HCT116 (cell line): ENCODE measurements at regions not wholly inside any gene's neighbourhood (a gene's known extent, or its start where the extent isn't known, plus 50 kb on each side); places are given as distances from the start of the nearest gene placed in this dataset.

Experiments used
- ATAC-seq: fragments of 200-7000 bp; cut with Tn5 transposase; 2 replicates; pipeline ENCODE4 v1.9.1; 2020; ENCODE audit warnings: mild to moderate bottlenecking, moderate library complexity
- BruUV-seq: library from RNA; stranded (reverse); fragments of 400-500 nt; replicated peaks from 2 replicates; lab custom pipeline; 2021; lab: Mats Ljungman, UMichigan
- CTCF ChIA-PET: fragments of 300-600 bp; sonication (Branson Sonifier 250); formaldehyde crosslinking; loops from one replicate; lab custom pipeline; 2021; ENCODE audit warnings: antibody characterized with exemption; lab: Charles Lee
- POLR2A ChIA-PET: fragments of 300-600, 350-600 bp; sonication (Branson Sonifier 250); formaldehyde crosslinking; loops from one replicate; lab custom pipeline; 2021; ENCODE audit warnings: antibody characterized with exemption; lab: Charles Lee
- RAD21 ChIA-PET, 2 experiments: fragments of 300-600 bp; sonication (Branson Sonifier 250); formaldehyde crosslinking; loops; one replicate each; lab custom pipeline; 2023; ENCODE audit warnings: low total read pairs in 2 of 2; ENCODE audit not compliant: uncharacterized antibody in 2 of 2, unreplicated experiment in 2 of 2, low non-redundant PET in 1 of 2; lab: Charles Lee
- DNase-seq: peaks from one replicate; pipeline ENCODE4 v3.0.0-alpha.2; 2010; ENCODE audit warnings: low read depth, low spot score
- H2AFZ ChIP-seq: fragments of 200-600 bp; shearing (Covaris generic), sonication (generic); 2 replicates; pipeline ENCODE4 v1.6.1; 2017; ENCODE audit warnings: low read depth, mixed run types, mixed read lengths, antibody characterized with exemption, low read length; ENCODE audit not compliant: poor library complexity, severe bottlenecking
- H3K27ac ChIP-seq: 2 replicates; pipeline ENCODE4 v1.5.1; 2012; ENCODE audit warnings: low read depth, low read length
- H3K27me3 ChIP-seq: fragments of 200-600 bp; sonication (generic); 2 replicates; pipeline ENCODE4 v1.6.1; 2016; ENCODE audit warnings: mixed run types, low read length, mixed read lengths; ENCODE audit not compliant: insufficient read depth
- H3K36me3 ChIP-seq, 2 experiments: fragments of 200-500 bp in 1 of 2; fragments of 200-600 bp in 1 of 2; sonication (Bioruptor generic) in 1 of 2; sonication (generic) in 1 of 2; 2 replicates each; pipeline versions ENCODE4 v1.5.1 to v1.6.1; 2014 to 2016; ENCODE audit warnings: low read length in 2 of 2, inconsistent platforms in 1 of 2, mixed read lengths in 1 of 2, mixed run types in 1 of 2; ENCODE audit not compliant: insufficient read depth in 2 of 2, control insufficient read depth in 1 of 2
- H3K4me1 ChIP-seq, 2 experiments: fragments of 200-600 bp in 1 of 2; sonication (generic) in 1 of 2; 2 replicates each; pipeline versions ENCODE4 v1.5.1 to v1.6.1; 2012 to 2017; ENCODE audit warnings: low read length in 2 of 2, inconsistent platforms in 1 of 2, mild to moderate bottlenecking in 1 of 2, mixed read lengths in 1 of 2, mixed run types in 1 of 2, moderate library complexity in 1 of 2; ENCODE audit not compliant: insufficient read depth in 2 of 2, control insufficient read depth in 1 of 2
- H3K4me2 ChIP-seq: fragments of 200-600 bp; sonication (generic); 2 replicates; pipeline ENCODE4 v1.6.1; 2017; ENCODE audit warnings: mixed run types, low read length, mixed read lengths
- H3K4me3 ChIP-seq, 2 experiments: fragments of 200-600 bp in 1 of 2; sonication (generic) in 1 of 2; replicated peaks in 1 of 2; 2 replicates each; pipeline ENCODE4 v1.5.1; 2011 to 2016; ENCODE audit warnings: low read length in 2 of 2, control low read depth in 1 of 2, low read depth in 1 of 2, mild to moderate bottlenecking in 1 of 2, mixed read lengths in 1 of 2, mixed run types in 1 of 2
- H3K79me2 ChIP-seq: fragments of 200-600 bp; sonication (generic); 2 replicates; pipeline ENCODE4 v1.6.1; 2017; ENCODE audit warnings: mild to moderate bottlenecking, mixed run types, low read length, moderate library complexity, mixed read lengths; ENCODE audit not compliant: insufficient read depth
- H3K9ac ChIP-seq: fragments of 200-600 bp; sonication (generic); 2 replicates; pipeline ENCODE4 v1.6.1; 2016; ENCODE audit warnings: low read length, mixed read lengths
- H3K9me2 ChIP-seq: fragments of 200-600 bp; sonication (generic), shearing (Covaris generic); 2 replicates; pipeline ENCODE4 v1.6.1; 2017; ENCODE audit warnings: mixed run types, mild to moderate bottlenecking, moderate library complexity; ENCODE audit not compliant: insufficient read depth
- H3K9me3 ChIP-seq, 2 experiments: fragments of 200-500 bp in 1 of 2; fragments of 200-600 bp in 1 of 2; sonication (Bioruptor generic) in 1 of 2; sonication (generic) in 1 of 2; 2 replicates each; pipeline ENCODE4 v1.6.1; 2014 to 2017; ENCODE audit warnings: low read length in 2 of 2, mixed read lengths in 2 of 2, inconsistent platforms in 1 of 2, low read depth in 1 of 2, mild to moderate bottlenecking in 1 of 2, mixed run types in 1 of 2, moderate library complexity in 1 of 2; ENCODE audit not compliant: control insufficient read depth in 1 of 2, insufficient read depth in 1 of 2
- H4K20me1 ChIP-seq: fragments of 200-600 bp; sonication (generic), shearing (Covaris generic); 2 replicates; pipeline ENCODE4 v1.6.1; 2017; ENCODE audit warnings: mixed run types, mild to moderate bottlenecking, moderate library complexity; ENCODE audit not compliant: insufficient read depth
- ATF3 ChIP-seq: IDR thresholded peaks from 2 replicates; pipeline ENCODE4 v1.6.1; 2012
- CBX3 ChIP-seq: IDR thresholded peaks from 2 replicates; pipeline ENCODE4 v1.6.1; 2012; ENCODE audit warnings: low read depth
- CEBPB ChIP-seq: IDR thresholded peaks from 2 replicates; pipeline ENCODE4 v1.6.1; 2012; ENCODE audit warnings: low read depth
- ELF1 ChIP-seq: IDR thresholded peaks from 2 replicates; pipeline ENCODE4 v1.6.1; 2012; ENCODE audit warnings: low read depth, borderline replicate concordance
- EZH2 ChIP-seq: fragments of 200-600 bp; sonication (generic); IDR thresholded peaks from 2 replicates; pipeline ENCODE4 v1.6.1; 2017; ENCODE audit warnings: antibody characterized with exemption, mixed run types
- EZH2phosphoT487 ChIP-seq: fragments of 200-600 bp; IDR thresholded peaks from 2 replicates; pipeline ENCODE4 v1.6.1; 2018; ENCODE audit warnings: antibody characterized with exemption, borderline replicate concordance
- FOSL1 ChIP-seq: IDR thresholded peaks from 2 replicates; pipeline ENCODE4 v1.6.1; 2012; ENCODE audit warnings: low read depth
- JUND ChIP-seq: IDR thresholded peaks from 2 replicates; pipeline ENCODE4 v1.6.1; 2012
- MAX ChIP-seq: IDR thresholded peaks from 2 replicates; pipeline ENCODE4 v1.6.1; 2012
- POLR2A ChIP-seq: IDR thresholded peaks from 2 replicates; pipeline ENCODE4 v1.7.0; 2011; ENCODE audit warnings: borderline replicate concordance; ENCODE audit not compliant: insufficient read depth, insufficient read length; ENCODE audit errors: extremely low read depth
- POLR2AphosphoS5 ChIP-seq: IDR thresholded peaks from 2 replicates; pipeline ENCODE4 v1.6.1; 2011; ENCODE audit warnings: mild to moderate bottlenecking, low read depth, low read length, moderate library complexity
- RAD21 ChIP-seq: IDR thresholded peaks from 2 replicates; pipeline ENCODE4 v1.6.1; 2012; ENCODE audit warnings: low read depth, mild to moderate bottlenecking
- REST ChIP-seq: IDR thresholded peaks from 2 replicates; pipeline ENCODE4 v1.6.1; 2012; ENCODE audit warnings: low read depth
- SIN3A ChIP-seq: IDR thresholded peaks from 2 replicates; pipeline ENCODE4 v1.6.1; 2012; ENCODE audit warnings: low read depth
- TCF7L2 ChIP-seq: IDR thresholded peaks from 2 replicates; pipeline ENCODE4 v1.7.0; 2011; ENCODE audit warnings: borderline replicate concordance, inconsistent platforms; ENCODE audit not compliant: insufficient read depth, insufficient read length; ENCODE audit errors: extremely low read depth
- YY1 ChIP-seq: IDR thresholded peaks from 2 replicates; pipeline ENCODE4 v1.6.1; 2011; ENCODE audit warnings: low read length, low read depth, moderate library complexity, mild to moderate bottlenecking; ENCODE audit not compliant: insufficient replicate concordance; ENCODE audit errors: extremely low read depth
- ZFX ChIP-seq: fragments of 450-650 bp; IDR thresholded peaks from 2 replicates; pipeline ENCODE4 v1.6.1; 2017
- ZNF274 ChIP-seq: fragments of 200-500 bp; sonication (Bioruptor generic); IDR thresholded peaks from 2 replicates; pipeline ENCODE4 v1.6.1; 2014; ENCODE audit warnings: mild to moderate bottlenecking, low read depth, low read length, inconsistent platforms
- intact Hi-C: fragments of 100-400 bp; cut with micrococcal nuclease; formaldehyde crosslinking; loops from 2 replicates; pipeline ENCODE4 v1.10.0; 2022

- no peak overlapping the region for H2AFZ ChIP-seq
- no peak for ATAC-seq
- no peak overlapping the region for H3K27ac ChIP-seq
- no TSS peak for BruUV-seq
- no peaks in the 10 kb centered on the region for H3K27me3 ChIP-seq
- H3K79me2 ChIP-seq, result no peaks in the 10 kb centered on the region
- TF ChIP-seq EZH2, result no peak
- H3K9me3 ChIP-seq, result peaks cover 14 to 37% of the 10 kb centered on the region in 2 experiments; a peak in 2 of 4 replicates
- ChIA-PET CTCF (no interaction called here), RAD21 (no interaction called here), POLR2A (no interaction called here)
- no peaks in the 10 kb centered on the region for H3K9me2 ChIP-seq
- H3K36me3 ChIP-seq, result no peaks in the 10 kb centered on the region
- H4K20me1 ChIP-seq, result no peaks in the 10 kb centered on the region
- H3K9ac ChIP-seq, result no peak overlapping the region
- no peaks in the 10 kb centered on the region for H3K4me1 ChIP-seq
- no peak overlapping the region for H3K4me2 ChIP-seq
- intact Hi-C loops, result no loop called here
- DNase-seq, result no peak
- H3K4me3 ChIP-seq, result no peak overlapping the region
Observed at GRCh38 chr14:29215853-29216252, 449.3 kb downstream of the FOXG1 start.

GRCh38 chr14:29216268-29217232, 450.0 kb downstream of the FOXG1 start:
- TF ChIP-seq TCF7L2 (no peak), POLR2A (no peak), RAD21 (no peak), ELF1 (no peak), POLR2AphosphoS5 (no peak), ZNF274 (no peak), FOSL1 (no peak), CBX3 (no peak), CEBPB (no peak), JUND (no peak), EZH2phosphoT487 (no peak), ATF3 (no peak), YY1 (no peak), ZFX (no peak), MAX (no peak), REST (no peak), SIN3A (no peak)
- H3K9me2 ChIP-seq, result no peaks in the 10 kb centered on the region
- no peaks in the 10 kb centered on the region for H3K36me3 ChIP-seq
- no peak overlapping the region for H2AFZ ChIP-seq
- no peak overlapping the region for H3K9ac ChIP-seq
- no TSS peak for BruUV-seq
- no peaks in the 10 kb centered on the region for H3K27me3 ChIP-seq
- intact Hi-C loops, result no loop called here
- H3K4me1 ChIP-seq, result no peaks in the 10 kb centered on the region
- no peak overlapping the region for H3K4me3 ChIP-seq
- no peaks in the 10 kb centered on the region for H4K20me1 ChIP-seq
- no peak for ATAC-seq
- ChIA-PET POLR2A (no interaction called here), RAD21 (no interaction called here), CTCF (no interaction called here)
- H3K79me2 ChIP-seq, result no peaks in the 10 kb centered on the region
- no peak for DNase-seq
- no peak overlapping the region for H3K27ac ChIP-seq
- no peak overlapping the region for H3K4me2 ChIP-seq
- peaks cover 14 to 38% of the 10 kb centered on the region in 2 experiments; a peak in 2 of 4 replicates for H3K9me3 ChIP-seq
